ENCODE measurements at regions not wholly inside any gene's neighbourhood (a gene's known extent, or its start where the extent isn't known, plus 50 kb on each side); places are given as distances from the start of the nearest gene placed in this dataset.

DNA sequence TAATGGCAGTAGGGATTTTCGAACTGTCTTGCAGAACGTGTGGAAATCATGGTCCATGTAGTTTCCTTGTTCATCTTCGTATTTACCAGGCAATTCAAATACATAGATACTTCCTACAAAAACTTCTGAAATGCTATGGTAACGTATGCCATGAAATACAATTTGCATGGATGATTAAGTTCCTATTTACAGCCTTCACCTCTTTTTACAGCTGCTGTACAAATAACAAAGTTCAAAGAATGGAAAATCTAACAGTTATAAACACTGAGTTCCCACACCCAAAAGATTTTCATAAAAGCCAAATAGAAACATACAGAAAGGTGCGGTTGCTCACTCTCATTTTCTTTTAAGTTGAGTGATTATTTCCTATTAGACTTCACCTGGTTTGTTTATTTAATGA, 115.8 kb upstream of the TNFSF11 start:
- Histone ChIP-seq H3K4me1 (ENCODE audit: insufficient read depth, low read length) (no peaks in the 10 kb centered on the region), H3K27ac (ENCODE audit: low read depth, low read length) (no peak overlapping the region), H3K36me3 (ENCODE audit: insufficient read depth, low read length) (no peaks in the 10 kb centered on the region), H3K27me3 (ENCODE audit: insufficient read depth, low read length, poor library complexity, severe bottlenecking) (no peaks in the 10 kb centered on the region), H3K9me3 (ENCODE audit: low read length) (peaks cover 7% of the 10 kb centered on the region), H3K4me3 (ENCODE audit: low read length) (no peak overlapping the region)
- H3K4me1 Mint-ChIP-seq = peaks cover 0 to 3% (median 0%) of the 10 kb centered on the region in 3 donors
- DNase-seq = no peak
- no peak overlapping the region for H3K4me3 Mint-ChIP-seq
- H3K9me3 Mint-ChIP-seq = peaks cover 7 to 16% (median 14%) of the 10 kb centered on the region in 5 donors
- ChIA-PET CTCF (no interaction called here), POLR2A (interaction anchor here (0.6 kb wide), 1 partner anchor 19 kb away, joined by 7 read pairs; no protein-coding TSS in a partner anchor)
- no peaks in the 10 kb centered on the region for H3K27me3 Mint-ChIP-seq
- peak overlapping the region in 1 of 8 donors; percentile 62 for H3K27ac Mint-ChIP-seq
- peaks cover 2 to 12% (median 5%) of the 10 kb centered on the region in 3 donors for H3K36me3 Mint-ChIP-seq

- Mint-ChIP-seq H3K36me3 (peaks cover 4 to 9% (median 5%) of the 10 kb centered on the region in 3 donors), H3K4me1 (peaks cover 24 to 34% (median 32%) of the 10 kb centered on the region in 3 donors), H3K27me3 (no peaks in the 10 kb centered on the region), H3K9me3 (peaks cover 7 to 25% (median 16%) of the 10 kb centered on the region in 5 donors), H3K4me3 (peak overlapping the region in 5 of 7 donors; percentile 34 to 49 (median 45)), H3K27ac (peak overlapping the region in 6 of 8 donors; percentile 5 to 68 (median 40))
- ChIA-PET POLR2A (no interaction called here), CTCF (interaction anchor here (1.2 to 1.8 kb wide), 4 partner anchors 9 to 132 kb away, joined by 3 to 4 read pairs (median 4); no protein-coding TSS in a partner anchor)
- Histone ChIP-seq H3K4me3 (ENCODE audit: low read length) (no peak overlapping the region), H3K36me3 (ENCODE audit: insufficient read depth, low read length) (no peaks in the 10 kb centered on the region), H3K27ac (ENCODE audit: low read depth, low read length) (no peak overlapping the region), H3K4me1 (ENCODE audit: insufficient read depth, low read length) (peaks cover 17% of the 10 kb centered on the region), H3K9me3 (ENCODE audit: low read length) (peaks cover 5% of the 10 kb centered on the region), H3K27me3 (ENCODE audit: insufficient read depth, low read length, poor library complexity, severe bottlenecking) (no peaks in the 10 kb centered on the region)
- DNase-seq = no peak
Measured at GRCh38 chr13:42466123-42466522, 107.8 kb upstream of the TNFSF11 start.

- H3K27ac ChIP-seq (ENCODE audit: low read depth, low read length) = no peak overlapping the region
- peak overlapping the region in 1 of 7 donors; percentile 49 for H3K4me3 Mint-ChIP-seq
- peaks cover 24 to 34% (median 32%) of the 10 kb centered on the region in 3 donors for H3K4me1 Mint-ChIP-seq
- no peaks in the 10 kb centered on the region for H3K27me3 Mint-ChIP-seq
- no peaks in the 10 kb centered on the region for H3K36me3 ChIP-seq (ENCODE audit: insufficient read depth, low read length)
- no peak overlapping the region for H3K4me3 ChIP-seq (ENCODE audit: low read length)
- ChIA-PET CTCF (interaction anchor here (1.6 to 1.8 kb wide), 2 partner anchors 74 to 90 kb away, joined by 3 to 4 read pairs; no protein-coding TSS in a partner anchor), POLR2A (no interaction called here)
- peaks cover 7 to 20% (median 11%) of the 10 kb centered on the region in 5 donors for H3K9me3 Mint-ChIP-seq
- H3K4me1 ChIP-seq (ENCODE audit: insufficient read depth, low read length) = peaks cover 17% of the 10 kb centered on the region
- no peaks in the 10 kb centered on the region for H3K27me3 ChIP-seq (ENCODE audit: insufficient read depth, low read length, poor library complexity, severe bottlenecking)
- no peak for DNase-seq
- peaks cover 4 to 9% (median 4%) of the 10 kb centered on the region in 3 donors for H3K36me3 Mint-ChIP-seq
- peaks cover under 1% of the 10 kb centered on the region for H3K9me3 ChIP-seq (ENCODE audit: low read length)
- no peak overlapping the region for H3K27ac Mint-ChIP-seq
Measured at GRCh38 chr13:42466609-42467008, 107.3 kb upstream of the TNFSF11 start.

- H3K27me3 ChIP-seq (ENCODE audit: insufficient read depth, low read length, poor library complexity, severe bottlenecking) = no peaks in the 10 kb centered on the region
- no peaks in the 10 kb centered on the region for H3K36me3 ChIP-seq (ENCODE audit: insufficient read depth, low read length)
- no peaks in the 10 kb centered on the region for H3K9me3 Mint-ChIP-seq
- no peaks in the 10 kb centered on the region for H3K9me3 ChIP-seq (ENCODE audit: low read length)
- peaks cover 0 to 5% (median 0%) of the 10 kb centered on the region in 3 donors for H3K4me1 Mint-ChIP-seq
- no peaks in the 10 kb centered on the region for H3K4me1 ChIP-seq (ENCODE audit: insufficient read depth, low read length)
- H3K4me3 Mint-ChIP-seq = no peak overlapping the region
- DNase-seq = no peak
- no peaks in the 10 kb centered on the region for H3K27me3 Mint-ChIP-seq
- H3K27ac ChIP-seq (ENCODE audit: low read depth, low read length) = no peak overlapping the region
- no peak overlapping the region for H3K27ac Mint-ChIP-seq
- POLR2A ChIA-PET = interaction anchor here (0.6 kb wide), 1 partner anchor 79 kb away, joined by 8 read pairs; no protein-coding TSS in a partner anchor
- no peak overlapping the region for H3K4me3 ChIP-seq (ENCODE audit: low read length)
- no peaks in the 10 kb centered on the region for H3K36me3 Mint-ChIP-seq
- CTCF ChIA-PET = interaction anchor here (1.3 kb wide), 1 partner anchor 9 kb away, joined by 4 read pairs; no protein-coding TSS in a partner anchor
Measured at GRCh38 chr13:42474954-42475353, 99.0 kb upstream of the TNFSF11 start.

DNA sequence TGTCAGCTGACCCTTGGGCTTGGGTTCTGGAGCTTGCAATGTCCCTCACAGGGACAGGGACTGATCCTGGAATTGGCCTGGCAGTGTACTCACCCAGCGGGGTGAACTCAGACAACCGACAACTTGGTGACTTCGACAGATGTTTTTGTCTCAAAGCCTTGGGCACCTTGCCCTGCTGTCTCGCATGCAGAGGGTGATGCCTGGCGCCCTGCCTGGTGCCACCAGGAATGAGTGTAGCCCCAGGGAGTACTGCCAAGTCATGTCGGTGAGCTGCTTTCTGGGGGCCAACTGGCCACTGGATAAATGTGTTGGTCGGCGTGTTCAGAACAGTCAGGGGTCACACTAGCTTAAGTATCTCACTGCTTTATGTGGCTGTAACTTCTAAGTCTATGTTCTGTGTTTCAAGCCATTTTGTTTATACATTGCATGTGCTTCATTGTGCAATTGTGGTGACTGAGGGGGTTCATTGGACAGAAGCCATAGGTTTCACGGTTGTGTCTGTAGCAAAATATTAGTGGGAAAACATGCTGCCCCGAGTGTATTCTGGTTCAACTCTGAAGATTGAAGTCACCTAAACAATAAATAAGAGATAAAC, 96.3 kb upstream of the TNFSF11 start:
- DNase-seq = no peak
- ChIA-PET POLR2A (interaction anchor here (0.6 kb wide), 1 partner anchor 19 kb away, joined by 7 read pairs; no protein-coding TSS in a partner anchor), CTCF (interaction anchor here (1.5 to 2.6 kb wide), 3 partner anchors 123 to 206 kb away, joined by 3 to 14 read pairs (median 4); partner anchors contain the start of gene AKAP11)
- Mint-ChIP-seq H3K9me3 (no peaks in the 10 kb centered on the region), H3K36me3 (no peaks in the 10 kb centered on the region), H3K4me1 (peaks cover 0 to 5% (median 0%) of the 10 kb centered on the region in 3 donors), H3K27ac (no peak overlapping the region), H3K27me3 (no peaks in the 10 kb centered on the region), H3K4me3 (no peak overlapping the region)
- Histone ChIP-seq H3K36me3 (ENCODE audit: insufficient read depth, low read length) (no peaks in the 10 kb centered on the region), H3K4me3 (ENCODE audit: low read length) (no peak overlapping the region), H3K27ac (ENCODE audit: low read depth, low read length) (no peak overlapping the region), H3K27me3 (ENCODE audit: insufficient read depth, low read length, poor library complexity, severe bottlenecking) (no peaks in the 10 kb centered on the region), H3K9me3 (ENCODE audit: low read length) (no peaks in the 10 kb centered on the region), H3K4me1 (ENCODE audit: insufficient read depth, low read length) (no peaks in the 10 kb centered on the region)

DNA sequence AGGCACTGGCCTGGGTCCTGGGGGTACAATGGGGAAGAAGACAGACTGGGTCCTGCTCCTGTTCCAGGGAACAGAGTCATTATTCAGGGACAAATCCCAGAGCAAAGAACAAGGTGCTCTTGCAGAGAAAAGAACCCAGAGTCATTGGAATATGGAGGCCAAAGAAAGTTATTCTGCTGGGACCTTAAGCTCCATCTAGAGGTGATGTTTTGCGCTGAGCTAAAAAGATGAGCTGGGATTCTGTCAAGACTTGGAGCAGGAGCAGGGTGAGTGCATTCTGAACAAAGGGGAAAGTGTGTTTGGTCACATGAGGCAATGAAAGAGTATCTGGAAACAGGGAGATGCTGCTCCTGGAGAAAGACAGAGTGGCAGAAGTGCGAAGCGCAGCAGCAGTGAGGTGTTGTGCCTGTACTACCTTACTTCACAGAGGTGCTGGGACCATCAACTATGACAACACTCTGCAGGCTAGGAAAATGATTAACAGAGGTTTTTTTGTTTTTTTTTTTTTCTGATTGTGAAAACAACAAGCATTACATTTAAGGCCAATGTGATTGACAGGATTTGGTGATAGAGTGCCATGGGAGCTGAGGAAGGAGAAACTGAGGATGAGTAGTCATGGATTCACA, 95.3 kb upstream of the TNFSF11 start:
- H3K9me3 ChIP-seq (ENCODE audit: low read length) = no peaks in the 10 kb centered on the region
- no peak for DNase-seq
- H3K27ac Mint-ChIP-seq = no peak overlapping the region
- POLR2A ChIA-PET = no interaction called here
- H3K27ac ChIP-seq (ENCODE audit: low read depth, low read length) = no peak overlapping the region
- peak overlapping the region in 1 of 7 donors; percentile 7 for H3K4me3 Mint-ChIP-seq
- H3K36me3 Mint-ChIP-seq = no peaks in the 10 kb centered on the region
- H3K36me3 ChIP-seq (ENCODE audit: insufficient read depth, low read length) = no peaks in the 10 kb centered on the region
- CTCF ChIA-PET = interaction anchor here (1.0 to 2.6 kb wide), 6 partner anchors 114 to 274 kb away, joined by 3 to 14 read pairs (median 4); partner anchors contain the start of gene AKAP11
- no peaks in the 10 kb centered on the region for H3K27me3 Mint-ChIP-seq
- H3K9me3 Mint-ChIP-seq = no peaks in the 10 kb centered on the region
- no peaks in the 10 kb centered on the region for H3K4me1 ChIP-seq (ENCODE audit: insufficient read depth, low read length)
- peaks cover 0 to 5% (median 0%) of the 10 kb centered on the region in 3 donors for H3K4me1 Mint-ChIP-seq
- no peaks in the 10 kb centered on the region for H3K27me3 ChIP-seq (ENCODE audit: insufficient read depth, low read length, poor library complexity, severe bottlenecking)
- no peak overlapping the region for H3K4me3 ChIP-seq (ENCODE audit: low read length)

DNA sequence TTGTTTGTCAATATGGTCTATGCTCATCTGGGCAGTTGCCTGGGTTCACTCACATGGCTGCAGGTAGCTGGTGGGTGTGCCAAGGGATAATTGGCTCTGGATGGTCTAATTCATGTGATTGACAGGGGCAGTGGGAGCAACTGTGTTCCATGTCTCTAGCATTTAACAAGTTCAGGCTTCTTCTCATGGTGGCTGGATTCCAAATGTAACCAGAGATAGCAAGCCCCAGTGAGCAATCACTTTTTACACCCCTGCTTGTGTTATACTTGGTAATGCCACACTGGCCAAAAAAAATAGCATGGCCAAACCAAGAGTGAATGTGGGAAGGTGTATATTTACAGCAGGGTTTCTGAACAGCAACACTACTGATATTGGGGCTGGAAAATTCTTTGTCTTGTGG, 89.6 kb upstream of the TNFSF11 start:
- ChIA-PET POLR2A (no interaction called here), CTCF (interaction anchor here (1.3 kb wide), 1 partner anchor 150 kb away, joined by 4 read pairs; no protein-coding TSS in a partner anchor)
- Histone ChIP-seq H3K4me1 (ENCODE audit: insufficient read depth, low read length) (no peaks in the 10 kb centered on the region), H3K36me3 (ENCODE audit: insufficient read depth, low read length) (no peaks in the 10 kb centered on the region), H3K27me3 (ENCODE audit: insufficient read depth, low read length, poor library complexity, severe bottlenecking) (no peaks in the 10 kb centered on the region), H3K4me3 (ENCODE audit: low read length) (no peak overlapping the region), H3K9me3 (ENCODE audit: low read length) (no peaks in the 10 kb centered on the region), H3K27ac (ENCODE audit: low read depth, low read length) (no peak overlapping the region)
- H3K27me3 Mint-ChIP-seq = peaks cover 0 to 2% of the 10 kb centered on the region in 2 donors
- H3K9me3 Mint-ChIP-seq = no peaks in the 10 kb centered on the region
- H3K4me1 Mint-ChIP-seq = no peaks in the 10 kb centered on the region
- no peak overlapping the region for H3K4me3 Mint-ChIP-seq
- no peak overlapping the region for H3K27ac Mint-ChIP-seq
- H3K36me3 Mint-ChIP-seq = no peaks in the 10 kb centered on the region
- no peak for DNase-seq

- DNase-seq = no peak
- Mint-ChIP-seq H3K27ac (no peak overlapping the region), H3K27me3 (peaks cover 0 to 3% of the 10 kb centered on the region in 2 donors), H3K4me1 (no peaks in the 10 kb centered on the region), H3K36me3 (no peaks in the 10 kb centered on the region), H3K9me3 (no peaks in the 10 kb centered on the region), H3K4me3 (no peak overlapping the region)
- ChIA-PET POLR2A (no interaction called here), CTCF (interaction anchor here (1.3 kb wide), 1 partner anchor 151 kb away, joined by 4 read pairs; no protein-coding TSS in a partner anchor)
- Histone ChIP-seq H3K36me3 (ENCODE audit: insufficient read depth, low read length) (no peaks in the 10 kb centered on the region), H3K9me3 (ENCODE audit: low read length) (no peaks in the 10 kb centered on the region), H3K4me3 (ENCODE audit: low read length) (no peak overlapping the region), H3K4me1 (ENCODE audit: insufficient read depth, low read length) (no peaks in the 10 kb centered on the region), H3K27me3 (ENCODE audit: insufficient read depth, low read length, poor library complexity, severe bottlenecking) (no peaks in the 10 kb centered on the region), H3K27ac (ENCODE audit: low read depth, low read length) (no peak overlapping the region)
Measured at GRCh38 chr13:42485272-42485671, 88.7 kb upstream of the TNFSF11 start.
